Endothelial cell of umbilical vein (primary cell): ENCODE measurements at regions not wholly inside any gene's neighbourhood (a gene's known extent, or its start where the extent isn't known, plus 50 kb on each side); places are given as distances from the start of the nearest gene placed in this dataset.

ENCODE experiments used
- BruUV-seq: library from RNA; stranded (reverse); fragments of 400-500 nt; replicated peaks from 2 replicates; lab custom pipeline; 2021; lab: Mats Ljungman, UMichigan
- CTCF ChIA-PET: fragments of 300-600, 350-600 bp; sonication (Branson Sonifier 250); formaldehyde crosslinking; loops from one replicate; lab custom pipeline; 2021; ENCODE audit warnings: antibody characterized with exemption, inconsistent platforms; lab: Charles Lee
- POLR2A ChIA-PET: fragments of 300-600, 350-600 bp; sonication (Branson Sonifier 250); formaldehyde crosslinking; loops from one replicate; lab custom pipeline; 2021; ENCODE audit warnings: antibody characterized with exemption, inconsistent platforms; lab: Charles Lee
- DNase-seq: peaks from one replicate; pipeline ENCODE4 v3.0.0-alpha.2; 2011; ENCODE audit warnings: low read depth, low spot score
- FAIRE-seq: peaks from 2 replicates; lab custom pipeline; 2011; peaks lifted over from hg19 to GRCh38; lab: Jason Lieb, UNC
- H2AFZ ChIP-seq: 2 replicates; pipeline ENCODE4 v1.6.0; 2012; ENCODE audit warnings: low read depth, low read length, control low read depth, inconsistent platforms
- H3K27ac ChIP-seq: 2 replicates; pipeline ENCODE4 v1.5.1; 2011; ENCODE audit warnings: low read depth, mild to moderate bottlenecking, control low read depth, low read length, moderate library complexity; ENCODE audit not compliant: insufficient read depth
- H3K27me3 ChIP-seq, 2 experiments: 2 replicates each; pipeline versions ENCODE4 v1.6.0 to v1.6.1; 2011; ENCODE audit warnings: low read length in 2 of 2, mixed read lengths in 1 of 2; ENCODE audit not compliant: control insufficient read depth in 2 of 2, insufficient read depth in 2 of 2
- H3K36me3 ChIP-seq, 2 experiments: 2 replicates in 1 of 2; 3 replicates in 1 of 2; pipeline ENCODE4 v1.5.1; 2011; ENCODE audit warnings: low read length in 2 of 2, mild to moderate bottlenecking in 1 of 2, moderate library complexity in 1 of 2; ENCODE audit not compliant: control insufficient read depth in 2 of 2, insufficient read depth in 2 of 2; ENCODE audit errors: extremely low read depth in 1 of 2
- H3K4me1 ChIP-seq: 3 replicates; pipeline ENCODE4 v1.5.1; 2011; ENCODE audit warnings: mild to moderate bottlenecking, low read length; ENCODE audit not compliant: control insufficient read depth, insufficient read depth; ENCODE audit errors: extremely low read depth
- H3K4me2 ChIP-seq: 2 replicates; pipeline ENCODE4 v1.6.1; 2011; ENCODE audit warnings: low read length, control low read depth, mixed read lengths; ENCODE audit not compliant: insufficient read depth
- H3K4me3 ChIP-seq, 3 experiments: fragments of 200-600 bp in 1 of 3; sonication (generic), shearing (Covaris generic) in 1 of 3; replicated peaks in 1 of 3; 2 replicates each; pipeline ENCODE4 v1.5.1; 2011 to 2016; ENCODE audit warnings: control low read depth in 3 of 3, low read length in 3 of 3, mild to moderate bottlenecking in 2 of 3, inconsistent platforms in 1 of 3, low read depth in 1 of 3, moderate library complexity in 1 of 3; ENCODE audit not compliant: insufficient read depth in 1 of 3
- H3K79me2 ChIP-seq: 2 replicates; pipeline ENCODE4 v1.6.0; 2012; ENCODE audit warnings: low read length, inconsistent platforms; ENCODE audit not compliant: control insufficient read depth, insufficient read depth
- H3K9ac ChIP-seq: replicated peaks from 2 replicates; pipeline ENCODE3; 2011; ENCODE audit warnings: low read length, control low read depth; ENCODE audit not compliant: insufficient read depth; ENCODE audit errors: extremely low read depth
- H3K9me1 ChIP-seq: replicated peaks from 3 replicates; pipeline ENCODE4 v1.6.0; 2011; ENCODE audit warnings: mild to moderate bottlenecking, low read length; ENCODE audit not compliant: control insufficient read depth, insufficient read depth; ENCODE audit errors: extremely low read depth
- H3K9me3 ChIP-seq: replicated peaks from 2 replicates; pipeline ENCODE4 v1.5.1; 2012; ENCODE audit warnings: low read length, inconsistent platforms; ENCODE audit not compliant: control insufficient read depth, insufficient read depth
- H4K20me1 ChIP-seq: replicated peaks from 2 replicates; pipeline ENCODE3; 2011; ENCODE audit warnings: mild to moderate bottlenecking, low read length; ENCODE audit not compliant: control insufficient read depth, insufficient read depth; ENCODE audit errors: extremely low read depth
- EZH2 ChIP-seq: IDR thresholded peaks from 2 replicates; pipeline ENCODE4 v1.6.1; 2012; ENCODE audit warnings: borderline replicate concordance, low read depth, mild to moderate bottlenecking, moderate library complexity, low read length, inconsistent platforms; ENCODE audit not compliant: severe bottlenecking
- FOS ChIP-seq: IDR thresholded peaks from 2 replicates; pipeline ENCODE4 v1.6.1; 2011; ENCODE audit warnings: mild to moderate bottlenecking, low read length, moderate library complexity, borderline replicate concordance; ENCODE audit not compliant: insufficient read depth
- GATA2 ChIP-seq: IDR thresholded peaks from 2 replicates; pipeline ENCODE4 v1.7.0; 2011; ENCODE audit warnings: low read depth, mild to moderate bottlenecking, moderate library complexity, mixed read lengths, low read length; ENCODE audit not compliant: insufficient read length, insufficient read depth
- JUN ChIP-seq: IDR thresholded peaks from 2 replicates; pipeline ENCODE4 v1.6.1; 2011; ENCODE audit warnings: borderline replicate concordance, low read depth; ENCODE audit not compliant: insufficient read length, insufficient read depth
- MYC ChIP-seq: IDR thresholded peaks from one replicate; pipeline ENCODE4 v1.6.1; 2011; ENCODE audit warnings: mild to moderate bottlenecking, low read depth, low read length
- POLR2A ChIP-seq: IDR thresholded peaks from 2 replicates; pipeline ENCODE4 v1.6.1; 2012; ENCODE audit warnings: low read depth, mild to moderate bottlenecking, control low read depth, low read length
- POLR2AphosphoS5 ChIP-seq: IDR thresholded peaks from 2 replicates; pipeline ENCODE4 v1.6.1; 2012; ENCODE audit warnings: low read depth, mild to moderate bottlenecking, control low read depth, low read length, moderate library complexity; ENCODE audit not compliant: insufficient read depth
- dilution Hi-C: fragments of 300-500 bp; cut with MboI; formaldehyde crosslinking; loops from one replicate; pipeline ENCODE4 v1.15.0; 2019; ENCODE audit warnings: low sequenced_read_pairs; ENCODE audit not compliant: extremely low pct_ligation_motif_present
- intact Hi-C: fragments of 100-400 bp; cut with micrococcal nuclease; formaldehyde crosslinking; loops from one replicate; pipeline ENCODE4 v1.10.0; 2022
- TF ChIP-seq, protein P1 (sequence below): IDR thresholded peaks from 2 replicates; pipeline ENCODE4 v1.6.1; 2011; ENCODE audit not compliant: insufficient read depth, insufficient read length
- TF ChIP-seq, protein P2 (sequence below), 2 donors: IDR thresholded peaks; 1 replicate in 1 of 2; 2 replicates in 1 of 2; pipeline ENCODE4 v1.5.1; 2011; ENCODE audit warnings: low read length in 2 of 2, mild to moderate bottlenecking in 2 of 2, moderate library complexity in 2 of 2, control low read depth in 1 of 2, inconsistent platforms in 1 of 2, low read depth in 1 of 2; ENCODE audit not compliant: insufficient read depth in 1 of 2; ENCODE audit errors: extremely low read depth in 1 of 2

DNA sequence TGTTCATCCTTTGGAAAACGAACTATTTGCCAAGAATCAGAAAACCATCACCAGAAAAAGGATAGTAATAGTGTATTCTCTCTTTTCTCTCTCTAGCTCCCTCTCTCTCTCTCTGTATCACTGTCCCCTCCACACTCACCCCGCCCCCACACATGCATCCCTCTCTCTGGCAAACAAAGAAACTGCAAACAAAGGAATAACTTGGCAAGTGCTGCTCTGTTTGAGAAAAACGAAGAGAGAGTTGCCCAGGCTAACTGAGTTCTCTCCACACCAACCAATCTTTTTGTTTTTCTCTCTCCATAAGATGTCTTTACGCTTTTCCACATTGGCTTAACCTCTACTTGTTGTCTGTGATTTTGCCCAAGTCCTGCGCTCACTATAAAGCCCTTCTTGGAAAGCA is 316.2 kb downstream of the EPHA4 start:
- no peak overlapping the region for H3K4me2 ChIP-seq
- CTCF ChIA-PET: no interaction called here

More for the DNA sequence above, 316.2 kb downstream of the EPHA4 start:
- H3K27ac ChIP-seq: no peak overlapping the region
- peak; percentile 23 for DNase-seq
- FAIRE-seq: no peak
- no peak overlapping the region for H3K4me3 ChIP-seq
- no peaks in the 10 kb centered on the region for H4K20me1 ChIP-seq
- no peaks in the 10 kb centered on the region for H3K36me3 ChIP-seq
- no peaks in the 10 kb centered on the region for H3K27me3 ChIP-seq
- H3K9me3 ChIP-seq: no peaks in the 10 kb centered on the region
- H3K4me1 ChIP-seq: no peaks in the 10 kb centered on the region
- no peak for TF ChIP-seq MYC
- TF ChIP-seq, protein P1, sequence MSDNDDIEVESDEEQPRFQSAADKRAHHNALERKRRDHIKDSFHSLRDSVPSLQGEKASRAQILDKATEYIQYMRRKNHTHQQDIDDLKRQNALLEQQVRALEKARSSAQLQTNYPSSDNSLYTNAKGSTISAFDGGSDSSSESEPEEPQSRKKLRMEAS: no peak
- TF ChIP-seq GATA2: no peak
- TF ChIP-seq POLR2A: no peak
- TF ChIP-seq EZH2: no peak
- TF ChIP-seq, protein P2, sequence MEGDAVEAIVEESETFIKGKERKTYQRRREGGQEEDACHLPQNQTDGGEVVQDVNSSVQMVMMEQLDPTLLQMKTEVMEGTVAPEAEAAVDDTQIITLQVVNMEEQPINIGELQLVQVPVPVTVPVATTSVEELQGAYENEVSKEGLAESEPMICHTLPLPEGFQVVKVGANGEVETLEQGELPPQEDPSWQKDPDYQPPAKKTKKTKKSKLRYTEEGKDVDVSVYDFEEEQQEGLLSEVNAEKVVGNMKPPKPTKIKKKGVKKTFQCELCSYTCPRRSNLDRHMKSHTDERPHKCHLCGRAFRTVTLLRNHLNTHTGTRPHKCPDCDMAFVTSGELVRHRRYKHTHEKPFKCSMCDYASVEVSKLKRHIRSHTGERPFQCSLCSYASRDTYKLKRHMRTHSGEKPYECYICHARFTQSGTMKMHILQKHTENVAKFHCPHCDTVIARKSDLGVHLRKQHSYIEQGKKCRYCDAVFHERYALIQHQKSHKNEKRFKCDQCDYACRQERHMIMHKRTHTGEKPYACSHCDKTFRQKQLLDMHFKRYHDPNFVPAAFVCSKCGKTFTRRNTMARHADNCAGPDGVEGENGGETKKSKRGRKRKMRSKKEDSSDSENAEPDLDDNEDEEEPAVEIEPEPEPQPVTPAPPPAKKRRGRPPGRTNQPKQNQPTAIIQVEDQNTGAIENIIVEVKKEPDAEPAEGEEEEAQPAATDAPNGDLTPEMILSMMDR (IDR thresholded peaks at IDR 0.05; ENCODE audit: extremely low read depth in 1 of 2, insufficient read depth in 1 of 2, low read depth in 1 of 2, low read length in 2 of 2): no peak
- no peak for TF ChIP-seq POLR2AphosphoS5
- no peak for TF ChIP-seq FOS
- no peak for TF ChIP-seq JUN
- dilution Hi-C loops (no loop called here), intact Hi-C loops (no loop called here)
- H3K9me1 ChIP-seq: no peaks in the 10 kb centered on the region
- H3K9ac ChIP-seq: no peak overlapping the region
- no TSS peak for BruUV-seq
- POLR2A ChIA-PET: no interaction called here
- H3K79me2 ChIP-seq: no peaks in the 10 kb centered on the region
- H2AFZ ChIP-seq: no peak overlapping the region
